GM12878 (cell line): ENCODE measurements at regions not wholly inside any gene's neighbourhood (a gene's known extent, or its start where the extent isn't known, plus 50 kb on each side); places are given as distances from the start of the nearest gene placed in this dataset.

Experiments used
- ATAC-seq: fragments of 200-7000 bp; cut with Tn5 transposase; 3 replicates; pipeline ENCODE4 v1.9.1; 2020; ENCODE audit warnings: mild to moderate bottlenecking, moderate library complexity
- BruUV-seq: library from RNA; stranded (reverse); fragments of 400-500 nt; replicated peaks from 2 replicates; lab custom pipeline; 2021; lab: Mats Ljungman, UMichigan
- CTCF ChIA-PET: fragments of 300-600 bp; sonication (Branson Sonifier 250); formaldehyde crosslinking; extraction: SDS; loops from one replicate; lab custom pipeline; 2021; ENCODE audit warnings: inconsistent platforms; lab: Yijun Ruan, JAX
- POLR2A ChIA-PET: fragments of 350-600 bp; formaldehyde crosslinking; extraction: SDS; loops from one replicate; lab custom pipeline; 2021; ENCODE audit warnings: inconsistent platforms; lab: Charles Lee
- RAD21 ChIA-PET: fragments of 300-600 bp; sonication (Branson Sonifier 250); formaldehyde crosslinking; loops from one replicate; lab custom pipeline; 2023; ENCODE audit warnings: antibody characterized with exemption; ENCODE audit not compliant: unreplicated experiment; lab: Charles Lee
- SMC1A ChIA-PET: fragments of 300-600 bp; sonication (Branson Sonifier 250); formaldehyde crosslinking; loops from one replicate; lab custom pipeline; 2023; ENCODE audit not compliant: unreplicated experiment, uncharacterized antibody; lab: Charles Lee
- DNase-seq: peaks from one replicate; pipeline ENCODE4 v3.0.0-alpha.2; 2011; ENCODE audit warnings: low read depth, low spot score
- FAIRE-seq: peaks from 3 replicates; lab custom pipeline; 2011; peaks lifted over from hg19 to GRCh38; lab: Jason Lieb, UNC
- H2AFZ ChIP-seq: 2 replicates; pipeline ENCODE4 v1.6.0; 2011; ENCODE audit warnings: low read depth, low read length, control low read depth; ENCODE audit not compliant: control insufficient read depth
- H3K27ac ChIP-seq: 2 replicates; pipeline ENCODE4 v1.5.1; 2011; ENCODE audit warnings: control low read depth; ENCODE audit not compliant: control insufficient read depth, insufficient read depth
- H3K27me3 ChIP-seq, 2 experiments: replicated peaks in 1 of 2; 2 replicates each; pipeline versions ENCODE4 v1.6.0 to v1.6.1; 2011; ENCODE audit warnings: low read length in 1 of 2; ENCODE audit not compliant: control insufficient read depth in 2 of 2, insufficient read depth in 2 of 2
- H3K36me3 ChIP-seq, 2 experiments: 2 replicates each; pipeline ENCODE4 v1.5.1; 2011; ENCODE audit warnings: low read length in 1 of 2; ENCODE audit not compliant: control insufficient read depth in 2 of 2, insufficient read depth in 2 of 2
- H3K4me1 ChIP-seq: 2 replicates; pipeline ENCODE4 v1.6.1; 2011; ENCODE audit warnings: mild to moderate bottlenecking, low read length, moderate library complexity, mixed read lengths; ENCODE audit not compliant: control insufficient read depth, insufficient read depth
- H3K4me2 ChIP-seq: 2 replicates; pipeline ENCODE4 v1.6.0; 2011; ENCODE audit warnings: control low read depth; ENCODE audit not compliant: control insufficient read depth, insufficient read depth
- H3K4me3 ChIP-seq: fragments of 200-600 bp; sonication (generic); 2 replicates; pipeline ENCODE4 v1.5.1; 2016
- H3K79me2 ChIP-seq: 2 replicates; pipeline ENCODE4 v1.6.0; 2011; ENCODE audit warnings: low read length; ENCODE audit not compliant: control insufficient read depth, insufficient read depth
- H3K9ac ChIP-seq: 2 replicates; pipeline ENCODE4 v1.8.0; 2011; ENCODE audit warnings: low read length, control low read depth, mixed read lengths; ENCODE audit not compliant: control insufficient read depth, insufficient read depth
- H3K9me3 ChIP-seq: replicated peaks from 3 replicates; pipeline ENCODE4 v1.5.1; 2011; ENCODE audit warnings: mild to moderate bottlenecking, low read length; ENCODE audit not compliant: control insufficient read depth, insufficient read depth
- H4K20me1 ChIP-seq: 2 replicates; pipeline ENCODE4 v1.6.0; 2011; ENCODE audit not compliant: control insufficient read depth, insufficient read depth
- ASH2L ChIP-seq: fragments of 300-600, 200-600 bp; sonication (generic); IDR thresholded peaks from 2 replicates; pipeline ENCODE4 v1.6.1; 2017; ENCODE audit warnings: low read depth, mild to moderate bottlenecking, borderline replicate concordance
- BCL11A ChIP-seq: IDR thresholded peaks from 2 replicates; pipeline ENCODE4 v1.6.1; 2011; ENCODE audit warnings: low read depth, low read length
- CREM ChIP-seq: IDR thresholded peaks from 2 replicates; pipeline ENCODE4 v1.6.1; 2014; ENCODE audit warnings: antibody characterized with exemption, low read depth
- GATAD2B ChIP-seq: fragments of 450-650 bp; conservative IDR thresholded peaks from 2 replicates; pipeline ENCODE4 v1.6.1; 2017; ENCODE audit warnings: low read depth, mild to moderate bottlenecking, moderate library complexity
- IKZF1 ChIP-seq: fragments of 450-650 bp; conservative IDR thresholded peaks from 2 replicates; pipeline ENCODE4 v1.6.1; 2017; ENCODE audit warnings: antibody characterized with exemption, mild to moderate bottlenecking
- IRF3 ChIP-seq: fragments of 450-650 bp; IDR thresholded peaks from 2 replicates; pipeline ENCODE4 v1.6.1; 2014; ENCODE audit warnings: mild to moderate bottlenecking
- KDM1A ChIP-seq: fragments of 200-600 bp; sonication (generic); IDR thresholded peaks from 2 replicates; pipeline ENCODE4 v1.6.1; 2016; ENCODE audit warnings: borderline replicate concordance
- MYB ChIP-seq: fragments of 150-350 bp; IDR thresholded peaks from 2 replicates; pipeline ENCODE4 v1.6.1; 2014; ENCODE audit warnings: mild to moderate bottlenecking, low read depth, low read length, borderline replicate concordance
- NR2C1 ChIP-seq: fragments of 450-650 bp; IDR thresholded peaks from 2 replicates; pipeline ENCODE4 v1.6.1; 2017; ENCODE audit warnings: antibody characterized with exemption, mild to moderate bottlenecking, moderate library complexity
- PAX5 ChIP-seq: IDR thresholded peaks from 2 replicates; pipeline ENCODE4 v1.6.1; 2011; ENCODE audit warnings: low read depth, low read length, borderline replicate concordance
- POU2F2 ChIP-seq: IDR thresholded peaks from 3 replicates; pipeline ENCODE4 v1.6.1; 2011; ENCODE audit warnings: low read depth, mild to moderate bottlenecking, low read length, borderline replicate concordance
- RAD21 ChIP-seq: IDR thresholded peaks from 2 replicates; pipeline ENCODE4 v1.6.1; 2011; ENCODE audit warnings: mild to moderate bottlenecking, low read depth, low read length, moderate library complexity; ENCODE audit not compliant: insufficient read depth
- SIN3A ChIP-seq: IDR thresholded peaks from 2 replicates; pipeline ENCODE4 v1.6.1; 2012; ENCODE audit warnings: low read depth, low read length, improper control_type of control experiment
- SMARCA5 ChIP-seq: fragments of 450-650 bp; IDR thresholded peaks from 2 replicates; pipeline ENCODE4 v1.6.1; 2017; ENCODE audit warnings: mild to moderate bottlenecking
- SRF ChIP-seq, 2 experiments: IDR thresholded peaks; 2 replicates each; pipeline ENCODE4 v1.6.1; 2011; ENCODE audit warnings: low read depth in 2 of 2, low read length in 2 of 2, mild to moderate bottlenecking in 1 of 2, moderate library complexity in 1 of 2
- STAT1 ChIP-seq: fragments of 450-650 bp; conservative IDR thresholded peaks from 2 replicates; pipeline ENCODE4 v1.6.1; 2014; ENCODE audit warnings: antibody characterized with exemption, mild to moderate bottlenecking
- YBX1 ChIP-seq: fragments of 450-650 bp; IDR thresholded peaks from 2 replicates; pipeline ENCODE4 v1.6.1; 2016; ENCODE audit warnings: antibody characterized with exemption
- ZBED1 ChIP-seq: IDR thresholded peaks from 2 replicates; pipeline ENCODE4 v1.6.1; 2016; ENCODE audit warnings: borderline replicate concordance
- ZZZ3 ChIP-seq: IDR thresholded peaks from 2 replicates; pipeline ENCODE4 v1.6.1; 2011; ENCODE audit warnings: low read depth; ENCODE audit not compliant: control insufficient read depth, insufficient read length
- WGBS: methylation state at CpG from one replicate; pipeline ENCODE4 v1.1.6; 2016; ENCODE audit warnings: low lambda C conversion rate; ENCODE audit not compliant: insufficient replicate concordance, insufficient coverage; ENCODE audit errors: missing lambda C conversion rate; 5-methylcytosine and 5-hydroxymethylcytosine counted together
- in situ Hi-C: fragments of 300-500 bp; cut with MboI; formaldehyde crosslinking; loops from 9 replicates; pipeline ENCODE4 v1.14.3; 2018; ENCODE audit warnings: mixed read lengths
- intact Hi-C: fragments of 100-400 bp; cut with micrococcal nuclease; formaldehyde crosslinking; loops from one replicate; pipeline ENCODE4 v1.14.2; 2022; ENCODE audit not compliant: unreplicated experiment
- TF ChIP-seq, protein P1 (sequence below): IDR thresholded peaks from 2 replicates; pipeline ENCODE4 v1.6.1; 2011; ENCODE audit warnings: low read depth, mild to moderate bottlenecking, low read length, moderate library complexity, borderline replicate concordance; ENCODE audit errors: extremely low read depth

DNA sequence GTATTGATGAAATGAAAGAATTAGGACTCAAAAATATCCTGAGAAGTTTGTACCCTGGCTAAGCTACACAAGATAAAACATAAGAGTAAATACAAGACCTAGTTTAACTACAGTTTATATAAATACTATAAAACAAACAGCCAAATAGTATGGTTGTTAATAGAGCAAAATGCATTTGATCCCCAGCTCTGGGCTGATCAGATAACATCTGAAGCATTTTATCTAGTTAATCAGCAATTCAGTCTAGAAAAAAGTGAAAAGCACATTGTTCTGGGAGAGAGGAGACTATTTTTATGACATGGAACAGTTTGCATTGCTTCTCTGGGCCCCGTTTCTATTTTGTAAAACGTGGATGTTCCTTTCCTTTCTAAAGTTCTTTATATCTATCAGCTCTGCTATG is 139.6 kb upstream of the RORB start (continued):
- no peak for TF ChIP-seq POU2F2
- TF ChIP-seq SRF (IDR thresholded peaks at IDR 0.05; ENCODE audit: low read depth in 2 of 2, low read length in 2 of 2): no peak
- TF ChIP-seq ASH2L: no peak
- no peak for TF ChIP-seq ZBED1
- no peak for TF ChIP-seq SMARCA5
- TF ChIP-seq SIN3A: no peak
- no peak for TF ChIP-seq STAT1
- no peak for TF ChIP-seq MYB

DNA sequence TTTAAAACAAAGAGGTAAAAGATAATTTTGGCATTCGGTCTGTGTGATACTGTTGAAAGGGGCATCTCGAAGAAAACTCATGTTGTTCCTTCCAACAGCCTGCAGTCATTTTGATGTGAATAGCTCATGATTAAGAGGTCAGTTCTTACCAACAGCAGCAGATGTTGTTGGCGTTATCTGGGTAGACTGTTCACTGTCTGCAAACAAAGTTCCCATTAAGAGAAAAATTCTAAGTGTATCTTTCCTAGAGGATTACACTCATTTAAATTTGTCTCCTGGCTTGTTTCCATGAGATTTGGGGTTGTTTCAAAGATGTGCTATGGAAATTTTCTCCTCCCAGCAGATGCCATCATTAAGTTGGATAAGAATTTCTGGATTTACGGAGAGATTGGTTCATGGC is 138.2 kb upstream of the RORB start:
- FAIRE-seq (no peak), ATAC-seq (no peak), DNase-seq (no peak)
- Histone ChIP-seq H4K20me1 (no peaks in the 10 kb centered on the region), H3K9me3 (no peaks in the 10 kb centered on the region), H3K27me3 (no peaks in the 10 kb centered on the region), H3K4me2 (no peak overlapping the region), H3K4me3 (no peak overlapping the region), H3K27ac (no peak overlapping the region), H2AFZ (no peak overlapping the region), H3K79me2 (no peaks in the 10 kb centered on the region), H3K36me3 (no peaks in the 10 kb centered on the region), H3K9ac (no peak overlapping the region), H3K4me1 (no peaks in the 10 kb centered on the region)
- in situ Hi-C loops (no loop called here), intact Hi-C loops (no loop called here)
- no TSS peak for BruUV-seq
- TF ChIP-seq YBX1 (no peak), BCL11A (no peak), KDM1A (no peak), IRF3 (no peak), PAX5 (no peak), CREM (no peak), ZZZ3 (no peak), GATAD2B (no peak), NR2C1 (no peak), RAD21 (no peak), IKZF1 (no peak)
- TF ChIP-seq, protein P1, sequence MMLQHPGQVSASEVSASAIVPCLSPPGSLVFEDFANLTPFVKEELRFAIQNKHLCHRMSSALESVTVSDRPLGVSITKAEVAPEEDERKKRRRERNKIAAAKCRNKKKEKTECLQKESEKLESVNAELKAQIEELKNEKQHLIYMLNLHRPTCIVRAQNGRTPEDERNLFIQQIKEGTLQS: no peak
- WGBS: 0% methylated on average over 4 of the region's 4 CpGs
- ChIA-PET SMC1A (no interaction called here), CTCF (no interaction called here), RAD21 (no interaction called here), POLR2A (no interaction called here)
